ENCODE measurements at regions not wholly inside any gene's neighbourhood (a gene's known extent, or its start where the extent isn't known, plus 50 kb on each side); places are given as distances from the start of the nearest gene placed in this dataset.

DNA sequence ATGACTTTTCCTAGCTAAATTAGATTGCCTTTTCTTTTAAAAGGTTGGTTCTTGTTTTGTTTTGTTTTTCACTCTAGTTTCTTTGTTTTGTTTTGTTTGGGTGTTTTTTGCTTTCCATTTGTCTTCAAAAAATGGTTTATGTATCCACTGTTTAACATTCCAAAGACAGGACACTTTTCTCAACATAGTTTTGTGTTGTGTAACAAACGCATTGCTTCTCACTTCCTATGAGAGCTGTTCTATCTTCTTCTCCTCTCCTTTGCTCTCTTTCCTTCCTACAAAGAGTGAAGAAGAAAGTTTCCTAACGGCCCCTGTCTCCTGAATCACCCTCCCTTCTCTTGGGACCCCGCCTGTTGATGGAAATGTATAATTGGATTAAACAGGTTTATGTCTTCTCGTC is 539.7 kb downstream of the ACTL7B start:
- intact Hi-C loops (cut with micrococcal nuclease) (no loop called here), dilution Hi-C loops (cut with MboI; ENCODE audit: extremely low pct_ligation_motif_present, low sequenced_read_pairs) (no loop called here)
- ChIA-PET POLR2A (no interaction called here), CTCF (no interaction called here)
- Histone ChIP-seq H3K79me2 (ENCODE audit: control insufficient read depth, insufficient read depth, low read length) (no peaks in the 10 kb centered on the region), H3K27me3 (ENCODE audit: control insufficient read depth in 2 of 2, insufficient read depth in 2 of 2, low read length in 2 of 2) (no peaks in the 10 kb centered on the region), H3K9me1 (replicated peaks; ENCODE audit: control insufficient read depth, extremely low read depth, insufficient read depth, low read length) (no peaks in the 10 kb centered on the region), H4K20me1 (replicated peaks; ENCODE audit: control insufficient read depth, extremely low read depth, insufficient read depth, low read length) (no peaks in the 10 kb centered on the region), H2AFZ (ENCODE audit: low read depth, low read length) (no peak overlapping the region), H3K4me2 (ENCODE audit: insufficient read depth, low read length) (no peak overlapping the region), H3K36me3 (ENCODE audit: control insufficient read depth in 2 of 2, extremely low read depth in 1 of 2, insufficient read depth in 2 of 2, low read length in 2 of 2) (no peaks in the 10 kb centered on the region), H3K9ac (replicated peaks; ENCODE audit: extremely low read depth, insufficient read depth, low read length) (no peak overlapping the region), H3K4me3 (replicated peaks in 1 of 3; ENCODE audit: insufficient read depth in 1 of 3, low read depth in 1 of 3, low read length in 3 of 3) (no peak overlapping the region), H3K9me3 (replicated peaks; ENCODE audit: control insufficient read depth, insufficient read depth, low read length) (no peaks in the 10 kb centered on the region), H3K27ac (ENCODE audit: insufficient read depth, low read depth, low read length) (no peak overlapping the region), H3K4me1 (ENCODE audit: control insufficient read depth, extremely low read depth, insufficient read depth, low read length) (no peaks in the 10 kb centered on the region)
- DNase-seq (ENCODE audit: low read depth, low spot score) (no peak), FAIRE-seq (no peak)
- BruUV-seq (replicated peaks), result no TSS peak
- TF ChIP-seq JUN (IDR thresholded peaks at IDR 0.05; ENCODE audit: borderline replicate concordance, insufficient read depth, insufficient read length, low read depth) (no peak), EZH2 (IDR thresholded peaks at IDR 0.05; ENCODE audit: borderline replicate concordance, low read depth, low read length, severe bottlenecking) (no peak), POLR2AphosphoS5 (IDR thresholded peaks at IDR 0.05; ENCODE audit: insufficient read depth, low read depth, low read length) (no peak), MYC (IDR thresholded peaks at IDR 0.05; ENCODE audit: low read depth, low read length) (no peak), GATA2 (IDR thresholded peaks at IDR 0.05; ENCODE audit: insufficient read depth, insufficient read length, low read depth, low read length) (no peak), FOS (IDR thresholded peaks at IDR 0.05; ENCODE audit: borderline replicate concordance, insufficient read depth, low read length) (no peak), POLR2A (IDR thresholded peaks at IDR 0.05; ENCODE audit: low read depth, low read length) (no peak)
- TF ChIP-seq, protein P1, sequence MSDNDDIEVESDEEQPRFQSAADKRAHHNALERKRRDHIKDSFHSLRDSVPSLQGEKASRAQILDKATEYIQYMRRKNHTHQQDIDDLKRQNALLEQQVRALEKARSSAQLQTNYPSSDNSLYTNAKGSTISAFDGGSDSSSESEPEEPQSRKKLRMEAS (IDR thresholded peaks at IDR 0.05; ENCODE audit: insufficient read depth, insufficient read length), result no peak
- TF ChIP-seq, protein P2, sequence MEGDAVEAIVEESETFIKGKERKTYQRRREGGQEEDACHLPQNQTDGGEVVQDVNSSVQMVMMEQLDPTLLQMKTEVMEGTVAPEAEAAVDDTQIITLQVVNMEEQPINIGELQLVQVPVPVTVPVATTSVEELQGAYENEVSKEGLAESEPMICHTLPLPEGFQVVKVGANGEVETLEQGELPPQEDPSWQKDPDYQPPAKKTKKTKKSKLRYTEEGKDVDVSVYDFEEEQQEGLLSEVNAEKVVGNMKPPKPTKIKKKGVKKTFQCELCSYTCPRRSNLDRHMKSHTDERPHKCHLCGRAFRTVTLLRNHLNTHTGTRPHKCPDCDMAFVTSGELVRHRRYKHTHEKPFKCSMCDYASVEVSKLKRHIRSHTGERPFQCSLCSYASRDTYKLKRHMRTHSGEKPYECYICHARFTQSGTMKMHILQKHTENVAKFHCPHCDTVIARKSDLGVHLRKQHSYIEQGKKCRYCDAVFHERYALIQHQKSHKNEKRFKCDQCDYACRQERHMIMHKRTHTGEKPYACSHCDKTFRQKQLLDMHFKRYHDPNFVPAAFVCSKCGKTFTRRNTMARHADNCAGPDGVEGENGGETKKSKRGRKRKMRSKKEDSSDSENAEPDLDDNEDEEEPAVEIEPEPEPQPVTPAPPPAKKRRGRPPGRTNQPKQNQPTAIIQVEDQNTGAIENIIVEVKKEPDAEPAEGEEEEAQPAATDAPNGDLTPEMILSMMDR (IDR thresholded peaks at IDR 0.05; ENCODE audit: extremely low read depth in 1 of 2, insufficient read depth in 1 of 2, low read depth in 1 of 2, low read length in 2 of 2), result no peak

Data from endothelial cell of umbilical vein (primary cell).